HG02610 (cell line): ENCODE measurements at regions not wholly inside any gene's neighbourhood (a gene's known extent, or its start where the extent isn't known, plus 50 kb on each side); places are given as distances from the start of the nearest gene placed in this dataset.
"Not testable (repeated sequence)": the region's sequence is repeated elsewhere in the genome, so short reads cannot be mapped to it uniquely, and the experiment has no call there.

Experiments used
- ATAC-seq: cut with Tn5 transposase; IDR thresholded peaks from one replicate; pipeline ENCODE4 v1.9.1; 2021; ENCODE audit warnings: mild to moderate bottlenecking, moderate library complexity; ENCODE audit not compliant: unreplicated experiment

GRCh38 chr17:63019138-63019873 is 53.3 kb downstream of the TANC2 start:
- ATAC-seq: no peak

DNA sequence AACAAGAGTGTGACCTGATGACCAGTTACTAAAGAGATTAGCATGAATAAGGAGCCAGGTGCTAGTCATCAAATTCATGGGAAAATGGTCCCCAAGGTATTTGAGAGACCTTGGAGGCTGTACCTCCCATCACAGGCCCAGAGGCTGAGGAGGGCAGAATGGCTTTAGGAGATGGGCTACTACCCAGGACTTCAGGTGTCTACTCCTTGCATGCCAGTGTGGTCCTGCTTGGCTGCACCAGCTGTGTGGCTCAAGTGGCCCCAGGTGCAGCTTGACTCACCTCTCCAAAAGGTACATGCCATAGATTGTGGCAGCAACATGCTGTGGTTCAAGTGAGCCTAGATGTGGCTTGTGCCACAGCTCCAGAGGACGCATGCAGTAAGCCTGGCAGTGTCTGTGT is 56.5 kb downstream of the TANC2 start:
- no peak for ATAC-seq

DNA sequence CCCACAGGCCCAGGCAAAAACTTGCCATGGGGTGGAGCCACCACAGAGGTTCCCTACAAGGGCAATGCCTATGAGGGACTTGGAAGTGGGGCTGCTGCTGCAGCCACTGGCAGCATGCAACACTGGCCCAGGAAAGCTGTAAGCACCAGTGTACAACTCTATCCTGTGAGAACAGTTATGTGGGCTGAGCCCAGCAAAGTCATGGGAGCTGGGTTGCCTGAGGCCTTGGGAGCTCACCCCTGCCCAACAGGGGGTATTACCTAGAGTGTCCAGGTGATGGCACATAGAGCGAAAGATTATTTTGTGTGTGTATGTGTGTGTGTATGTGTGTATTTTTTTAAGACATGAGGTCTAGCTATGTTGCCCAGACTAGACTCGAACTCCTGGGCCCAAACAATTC is 57.0 kb downstream of the TANC2 start:
- no peak for ATAC-seq

GRCh38 chr17:63024201-63024600 is 58.2 kb downstream of the TANC2 start:
- ATAC-seq: no peak

- ATAC-seq: no peak
These were observed 58.7 kb downstream of the TANC2 start for GRCh38 chr17:63024716-63025115.

DNA sequence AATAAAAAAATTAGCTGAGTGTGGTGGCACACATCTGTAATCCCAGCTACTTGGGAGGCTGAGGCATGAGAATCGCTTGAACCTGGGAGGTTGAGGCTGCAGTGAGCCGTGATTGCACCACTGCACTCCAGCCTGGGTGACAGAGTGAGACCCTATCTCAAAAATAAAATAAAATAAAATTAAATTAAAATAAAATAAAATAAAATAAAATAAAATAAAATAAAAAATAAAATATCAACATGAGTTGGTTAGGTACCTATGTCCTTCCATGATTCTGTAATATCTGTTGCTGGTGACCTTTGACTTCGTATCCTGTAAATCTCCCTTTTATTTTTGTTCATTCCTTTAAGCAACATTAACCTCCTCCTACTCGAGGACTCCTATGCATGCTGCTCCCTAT is 59.6 kb downstream of the TANC2 start:
- not testable (repeated sequence) for ATAC-seq

DNA sequence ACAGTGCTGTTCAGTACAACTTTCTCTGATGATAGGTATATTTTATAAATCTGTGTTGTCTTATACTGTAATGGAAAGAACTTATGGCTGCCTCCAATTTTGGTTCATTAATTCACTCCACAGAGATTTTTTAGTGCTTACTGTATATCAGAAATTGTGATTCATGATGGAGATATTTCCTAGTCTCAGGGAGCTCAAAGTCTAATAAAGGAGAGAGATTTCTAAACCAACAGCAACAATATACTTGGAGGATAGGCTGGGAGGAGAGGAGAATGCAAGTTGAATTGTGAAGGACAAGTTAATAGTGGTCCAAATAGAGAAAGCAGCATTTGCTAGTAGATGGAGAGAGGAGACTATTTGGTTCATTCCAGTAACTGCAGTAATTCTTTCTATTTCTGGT is 63.5 kb downstream of the TANC2 start:
- ATAC-seq: no peak

DNA sequence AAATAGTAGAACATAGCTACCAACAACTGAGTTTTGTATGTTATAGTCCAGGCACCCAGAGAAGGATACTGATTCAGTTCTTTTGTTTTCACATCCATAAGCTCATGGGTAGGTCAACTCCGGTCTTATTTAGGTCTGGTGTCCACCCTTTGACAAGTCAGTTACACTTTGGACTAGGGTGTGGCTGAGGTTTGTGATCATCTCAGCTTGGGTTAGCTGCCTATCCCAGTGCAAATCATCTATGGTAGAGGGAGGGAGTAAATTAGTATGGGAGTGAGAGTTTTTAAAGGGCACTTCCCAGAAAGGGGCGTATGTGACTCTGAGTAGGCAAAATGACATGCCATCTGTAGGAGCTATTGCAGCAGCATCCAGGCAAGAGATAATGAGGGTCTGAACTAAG is 66.1 kb downstream of the TANC2 start:
- no peak for ATAC-seq

- no peak for ATAC-seq
These were observed 67.1 kb downstream of the TANC2 start for GRCh38 chr17:63033142-63033541.

- no peak for ATAC-seq
These were observed 69.2 kb downstream of the TANC2 start for GRCh38 chr17:63035271-63035670.

DNA sequence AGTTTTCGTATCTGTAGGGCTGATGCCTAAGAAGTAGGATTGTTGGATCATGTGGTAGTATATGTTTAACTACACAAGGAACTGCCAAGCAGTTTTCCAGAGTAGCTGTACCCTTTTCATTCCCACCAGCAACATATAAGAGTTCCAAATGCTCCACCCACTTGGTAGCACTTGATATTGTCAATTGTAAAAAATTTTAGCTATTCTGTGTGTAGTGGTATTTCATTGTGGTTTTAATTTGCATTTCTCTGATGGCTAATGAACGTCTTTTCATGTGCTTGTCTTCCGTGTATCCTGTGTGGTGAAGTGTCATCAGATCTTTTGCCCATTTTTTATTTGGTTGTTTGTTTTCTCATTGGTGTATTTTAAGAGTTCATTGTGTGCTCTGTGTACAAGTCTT is 69.7 kb downstream of the TANC2 start:
- no peak for ATAC-seq

DNA sequence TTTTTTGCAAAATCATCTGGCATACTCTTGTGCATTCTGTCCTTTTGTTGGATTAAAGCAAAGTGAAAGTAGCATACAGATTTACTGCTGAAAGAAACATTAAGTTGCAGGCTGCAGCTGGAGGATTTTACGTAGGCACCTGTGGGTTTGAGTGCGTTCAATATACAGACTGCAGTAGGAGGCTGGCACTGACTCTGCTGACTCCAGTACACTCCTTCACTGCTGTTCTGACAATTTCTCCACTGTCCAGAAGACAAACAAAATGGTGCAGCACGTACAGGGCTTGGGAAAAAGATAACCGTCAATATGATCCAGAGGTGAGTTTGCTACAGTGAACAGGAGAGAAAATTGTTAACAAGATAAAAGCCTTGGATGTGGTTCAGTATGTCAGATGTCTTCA is 73.3 kb downstream of the TANC2 start:
- ATAC-seq: no peak

GRCh38 chr17:63039899-63040602 is 74.0 kb downstream of the TANC2 start:
- no peak for ATAC-seq

GRCh38 chr17:63040816-63041215 is 74.8 kb downstream of the TANC2 start:
- no peak for ATAC-seq

- ATAC-seq: no peak
These were observed 75.2 kb downstream of the TANC2 start for GRCh38 chr17:63041251-63041650.

DNA sequence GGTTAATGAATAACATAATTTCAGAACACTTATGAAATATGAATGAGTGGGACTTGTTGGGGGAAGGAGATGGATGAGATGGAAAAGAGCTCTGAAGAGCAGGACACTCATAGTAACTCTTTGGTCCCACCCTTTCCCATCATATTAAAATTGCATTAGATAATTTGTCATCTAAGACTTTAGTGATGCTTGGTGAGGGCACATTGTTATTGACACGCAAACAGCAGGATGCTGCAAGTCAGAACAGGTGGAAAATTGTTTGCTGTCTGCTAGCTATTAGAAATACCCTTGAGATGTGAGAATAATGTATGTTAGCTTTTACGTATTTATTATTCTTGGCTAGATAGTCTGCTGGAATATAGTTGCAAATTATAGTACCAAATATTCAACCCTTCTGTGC is 75.7 kb downstream of the TANC2 start:
- ATAC-seq: no peak

- ATAC-seq: no peak
These were observed 76.3 kb downstream of the TANC2 start for GRCh38 chr17:63042256-63042812.

- ATAC-seq: not testable (repeated sequence)
These were observed 91.5 kb downstream of the TANC2 start for GRCh38 chr17:63057560-63057959.

DNA sequence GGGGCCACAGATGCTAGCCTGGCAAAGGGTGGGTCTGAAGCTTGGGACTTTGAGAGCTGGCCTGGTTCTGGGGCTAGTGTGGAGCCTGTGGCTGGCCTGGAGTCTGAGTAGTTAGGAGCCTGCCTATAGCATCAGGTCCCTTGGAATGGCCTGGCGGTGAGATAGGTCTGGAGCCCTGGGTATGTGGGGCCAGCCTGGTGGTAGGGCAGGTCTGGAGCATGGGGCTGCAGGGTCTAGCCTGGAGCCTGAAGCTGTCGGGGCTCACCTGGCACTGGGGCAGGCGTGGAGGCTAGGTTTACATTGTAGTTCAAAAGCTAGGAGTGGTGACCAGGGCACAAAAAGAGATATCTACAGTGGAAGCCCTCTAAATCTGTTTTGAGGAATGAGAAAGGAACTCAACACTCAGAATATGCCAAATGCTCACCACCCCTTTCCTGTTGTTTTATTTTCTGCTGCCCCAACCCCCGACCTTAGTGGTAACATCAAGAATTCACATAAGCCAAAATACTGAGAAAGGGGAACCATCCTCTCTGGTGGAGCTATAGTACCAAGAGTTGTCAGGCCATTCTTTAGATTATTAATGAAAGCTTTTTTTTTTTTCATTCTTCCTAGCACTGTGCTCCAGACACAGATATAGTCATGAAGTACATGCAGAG is 100.3 kb downstream of the TANC2 start:
- no peak for ATAC-seq

- ATAC-seq: no peak
These were observed 103.2 kb downstream of the TANC2 start for GRCh38 chr17:63069245-63069644.

GRCh38 chr17:63070031-63070430 is 104.0 kb downstream of the TANC2 start:
- no peak for ATAC-seq

- ATAC-seq: no peak
These were observed 105.8 kb downstream of the TANC2 start for GRCh38 chr17:63071797-63072196.
